ENCODE measurements at regions not wholly inside any gene's neighbourhood (a gene's known extent, or its start where the extent isn't known, plus 50 kb on each side); places are given as distances from the start of the nearest gene placed in this dataset.

DNA sequence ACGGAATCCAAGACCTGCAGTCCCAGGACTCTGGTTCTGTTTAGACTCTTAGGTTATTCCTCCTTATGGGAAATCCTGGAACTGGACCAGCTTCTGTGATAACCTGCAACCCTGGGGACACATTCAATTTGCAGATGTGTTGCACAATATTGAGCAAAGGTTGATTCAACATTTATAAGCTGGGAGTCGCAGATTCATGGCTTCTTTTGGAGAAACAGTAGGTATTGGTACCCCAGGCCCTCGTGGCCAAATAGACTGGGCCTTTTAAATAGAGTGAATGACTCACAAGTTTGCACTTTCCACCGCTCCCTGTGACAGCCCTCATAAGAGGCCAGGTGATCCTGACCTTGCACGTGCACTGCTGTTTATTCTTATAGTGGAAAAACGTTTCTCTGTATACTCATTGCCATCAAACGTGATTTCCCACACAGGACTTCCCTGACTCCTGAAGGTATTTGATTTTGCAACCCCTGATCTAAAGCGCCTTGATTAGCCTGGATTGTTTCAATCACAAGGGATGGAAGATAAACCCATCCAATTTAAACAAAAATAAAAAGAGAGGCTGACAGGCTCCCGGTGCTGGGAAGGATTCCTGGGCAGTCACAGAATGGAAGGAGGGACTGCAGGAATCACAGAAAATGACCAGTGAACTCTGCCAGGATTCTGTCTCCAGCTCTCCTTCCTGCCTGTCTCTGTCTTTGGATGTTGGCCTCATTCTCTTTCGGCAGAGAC is 98.0 kb downstream of the VCPKMT start:
- peak; percentile 65 to 74 for ATAC-seq
- no peak for DNase-seq
- Histone ChIP-seq H3K9me3 (peaks cover 9% of the 10 kb centered on the region), H3K27me3 (ENCODE audit: low read depth) (no peaks in the 10 kb centered on the region), H3K36me3 (no peaks in the 10 kb centered on the region), H3K27ac (no peak overlapping the region), H3K4me1 (peaks cover 11% of the 10 kb centered on the region), H3K4me3 (no peak overlapping the region)
- intact Hi-C loops (cut with DNase I): no loop called here
- TF ChIP-seq, protein P1, sequence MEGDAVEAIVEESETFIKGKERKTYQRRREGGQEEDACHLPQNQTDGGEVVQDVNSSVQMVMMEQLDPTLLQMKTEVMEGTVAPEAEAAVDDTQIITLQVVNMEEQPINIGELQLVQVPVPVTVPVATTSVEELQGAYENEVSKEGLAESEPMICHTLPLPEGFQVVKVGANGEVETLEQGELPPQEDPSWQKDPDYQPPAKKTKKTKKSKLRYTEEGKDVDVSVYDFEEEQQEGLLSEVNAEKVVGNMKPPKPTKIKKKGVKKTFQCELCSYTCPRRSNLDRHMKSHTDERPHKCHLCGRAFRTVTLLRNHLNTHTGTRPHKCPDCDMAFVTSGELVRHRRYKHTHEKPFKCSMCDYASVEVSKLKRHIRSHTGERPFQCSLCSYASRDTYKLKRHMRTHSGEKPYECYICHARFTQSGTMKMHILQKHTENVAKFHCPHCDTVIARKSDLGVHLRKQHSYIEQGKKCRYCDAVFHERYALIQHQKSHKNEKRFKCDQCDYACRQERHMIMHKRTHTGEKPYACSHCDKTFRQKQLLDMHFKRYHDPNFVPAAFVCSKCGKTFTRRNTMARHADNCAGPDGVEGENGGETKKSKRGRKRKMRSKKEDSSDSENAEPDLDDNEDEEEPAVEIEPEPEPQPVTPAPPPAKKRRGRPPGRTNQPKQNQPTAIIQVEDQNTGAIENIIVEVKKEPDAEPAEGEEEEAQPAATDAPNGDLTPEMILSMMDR (IDR thresholded peaks at IDR 0.05): no peak

DNA sequence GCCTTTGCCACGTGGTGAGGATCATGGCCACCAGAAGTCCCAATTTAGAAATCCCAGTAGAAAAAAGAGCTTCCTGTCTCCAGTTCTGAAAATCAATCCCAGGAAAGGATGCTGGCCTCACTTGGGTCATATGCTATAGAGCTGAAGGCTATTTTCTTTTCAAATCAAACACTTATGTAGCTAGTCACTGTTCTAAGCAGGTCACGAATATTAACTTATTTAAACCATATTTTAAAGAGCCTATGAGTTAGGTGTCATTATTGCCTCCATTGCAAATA is 97.5 kb downstream of the VCPKMT start:
- H3K9me3 ChIP-seq: peaks cover 9% of the 10 kb centered on the region
- TF ChIP-seq, protein P1 (IDR thresholded peaks at IDR 0.05): no peak
- ATAC-seq: no peak
- H3K36me3 ChIP-seq: no peaks in the 10 kb centered on the region
- H3K4me1 ChIP-seq: peaks cover 11% of the 10 kb centered on the region
- DNase-seq: no peak
- H3K4me3 ChIP-seq: no peak overlapping the region
- intact Hi-C loops (cut with DNase I): no loop called here
- no peaks in the 10 kb centered on the region for H3K27me3 ChIP-seq (ENCODE audit: low read depth)
- no peak overlapping the region for H3K27ac ChIP-seq

DNA sequence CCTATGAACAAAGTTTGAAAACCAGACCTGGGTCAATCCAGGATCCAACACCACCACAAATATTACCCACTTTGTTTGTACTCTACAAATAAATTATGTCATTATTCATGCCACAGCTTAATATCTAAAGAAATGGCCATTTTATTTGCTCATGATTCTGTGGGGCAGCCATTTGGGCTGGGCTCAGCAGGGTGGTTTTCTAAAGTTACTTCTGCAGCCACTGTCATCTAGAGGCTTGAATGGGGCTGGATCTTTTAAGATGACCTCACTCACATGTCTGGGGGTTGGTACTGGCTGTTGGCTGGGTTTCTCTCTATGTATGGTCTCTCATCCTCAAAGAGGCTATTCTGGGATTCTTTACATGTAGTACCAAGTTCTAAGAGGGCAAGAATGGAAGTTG is 96.2 kb downstream of the VCPKMT start:
- H3K4me1 ChIP-seq: peaks cover 11% of the 10 kb centered on the region
- H3K9me3 ChIP-seq: peaks cover 9% of the 10 kb centered on the region
- TF ChIP-seq, protein P1 (IDR thresholded peaks at IDR 0.05): no peak
- no peaks in the 10 kb centered on the region for H3K36me3 ChIP-seq
- H3K4me3 ChIP-seq: no peak overlapping the region
- ATAC-seq (no peak), DNase-seq (no peak)
- intact Hi-C loops (cut with DNase I): no loop called here
- H3K27me3 ChIP-seq (ENCODE audit: low read depth): no peaks in the 10 kb centered on the region
- no peak overlapping the region for H3K27ac ChIP-seq

DNA sequence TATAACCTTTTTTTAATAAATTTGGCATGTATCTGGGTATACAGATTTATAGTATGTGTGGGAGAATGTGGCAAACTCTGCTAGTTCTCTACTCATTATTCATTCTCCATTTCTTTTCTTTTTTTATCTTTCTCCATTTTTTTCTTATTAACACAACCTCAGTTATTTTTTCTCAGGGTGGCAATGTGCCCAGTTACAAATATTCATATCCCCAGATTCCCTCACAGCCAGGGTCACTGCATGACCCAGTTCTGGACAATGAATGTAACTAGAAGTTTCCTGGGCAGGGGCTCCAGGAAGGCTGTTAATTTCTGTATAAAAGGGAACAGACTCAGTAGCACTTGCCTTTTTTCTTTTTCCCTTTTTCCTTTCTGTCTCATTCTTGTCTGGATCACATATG is 95.6 kb downstream of the VCPKMT start:
- Histone ChIP-seq H3K9me3 (peaks cover 13% of the 10 kb centered on the region), H3K27ac (no peak overlapping the region), H3K27me3 (ENCODE audit: low read depth) (no peaks in the 10 kb centered on the region), H3K4me1 (peaks cover 11% of the 10 kb centered on the region), H3K4me3 (no peak overlapping the region), H3K36me3 (no peaks in the 10 kb centered on the region)
- ATAC-seq (no peak), DNase-seq (no peak)
- TF ChIP-seq, protein P1 (IDR thresholded peaks at IDR 0.05): no peak
- intact Hi-C loops (cut with DNase I): no loop called here

DNA sequence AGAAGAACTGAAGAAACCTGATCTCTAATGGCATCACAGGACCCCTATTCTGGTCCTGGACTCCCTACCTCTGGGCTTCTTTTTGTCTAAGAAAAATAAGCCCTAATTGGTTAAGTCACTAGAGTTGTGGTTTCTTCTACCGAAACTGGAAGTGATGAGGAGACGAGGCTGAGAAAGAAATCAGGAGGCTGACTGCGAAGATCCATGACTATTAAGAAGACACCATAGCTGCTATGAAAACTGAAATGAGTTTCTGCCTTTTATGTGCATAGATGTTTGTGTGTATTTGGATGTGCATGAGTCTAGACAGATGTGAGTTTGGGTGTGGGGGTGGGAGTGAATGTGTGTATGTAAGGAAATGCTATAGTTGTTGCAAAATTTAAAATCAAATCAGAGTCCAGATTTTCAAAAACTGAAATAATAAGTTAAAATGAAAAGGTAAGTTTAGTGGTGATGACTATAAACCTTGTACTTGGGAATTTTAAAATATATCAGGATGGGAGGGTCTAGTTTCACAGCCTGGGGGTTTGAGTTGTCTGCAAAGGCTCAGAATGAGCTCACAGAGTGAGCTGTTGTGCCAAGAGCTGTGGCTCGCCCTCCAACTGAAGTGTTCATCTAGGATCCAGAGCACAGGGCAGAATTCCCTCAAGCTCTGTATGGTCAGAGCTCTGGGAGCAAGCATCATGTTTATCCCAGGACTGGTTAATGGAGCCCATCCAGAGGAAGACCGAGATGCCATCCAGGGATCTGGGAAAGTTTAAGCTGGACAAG is 94.9 kb downstream of the VCPKMT start:
- Histone ChIP-seq H3K4me1 (peaks cover 11% of the 10 kb centered on the region), H3K9me3 (peaks cover 16% of the 10 kb centered on the region), H3K4me3 (no peak overlapping the region), H3K27me3 (ENCODE audit: low read depth) (no peaks in the 10 kb centered on the region), H3K27ac (no peak overlapping the region), H3K36me3 (no peaks in the 10 kb centered on the region)
- DNase-seq (no peak), ATAC-seq (no peak)
- TF ChIP-seq, protein P1 (IDR thresholded peaks at IDR 0.05): no peak
- intact Hi-C loops (cut with DNase I): no loop called here

Data from lower lobe of right lung (tissue), 2 donors.